WTC11 (cell line): ENCODE measurements at regions not wholly inside any gene's neighbourhood (a gene's known extent, or its start where the extent isn't known, plus 50 kb on each side); places are given as distances from the start of the nearest gene placed in this dataset.

Source experiments
- ATAC-seq: fragments of 200-7000 bp; cut with Tn5 transposase; 2 replicates; pipeline ENCODE4 v1.10.0; 2021; ENCODE audit warnings: mild to moderate bottlenecking, moderate library complexity
- CTCF ChIA-PET: fragments of 300-600 bp; sonication (Branson Sonifier 250); formaldehyde crosslinking; loops from one replicate; lab custom pipeline; 2021; ENCODE audit warnings: antibody characterized with exemption; lab: Charles Lee
- POLR2A ChIA-PET: fragments of 350-600 bp; sonication (Branson Sonifier 250); formaldehyde crosslinking; loops from one replicate; lab custom pipeline; 2021; ENCODE audit warnings: antibody characterized with exemption; lab: Charles Lee
- DNase-seq: peaks from one replicate; pipeline ENCODE4 v3.0.0; 2021; ENCODE audit warnings: low spot score
- H3K27ac Mint-ChIP-seq: 2 replicates; pipeline ENCODE4 v1.8.0; 2021; ENCODE audit warnings: mixed read lengths
- H3K27me3 Mint-ChIP-seq: 2 replicates; pipeline ENCODE4 v1.8.0; 2021; ENCODE audit warnings: low read depth, mild to moderate bottlenecking, moderate library complexity, mixed read lengths
- H3K36me3 Mint-ChIP-seq: 2 replicates; pipeline ENCODE4 v1.8.0; 2021; ENCODE audit warnings: mixed read lengths
- H3K4me1 Mint-ChIP-seq: 2 replicates; pipeline ENCODE4 v1.8.0; 2022; ENCODE audit warnings: mixed read lengths
- H3K4me3 Mint-ChIP-seq: 2 replicates; pipeline ENCODE4 v1.8.0; 2021; ENCODE audit warnings: mild to moderate bottlenecking, moderate library complexity, mixed read lengths
- H3K9me3 Mint-ChIP-seq: 2 replicates; pipeline ENCODE4 v1.8.0; 2021; ENCODE audit warnings: mixed read lengths
- ESRRA ChIP-seq: sonication (generic); formaldehyde crosslinking; IDR thresholded peaks from 2 replicates; pipeline ENCODE4 v1.8.1; 2022; ENCODE audit warnings: mild to moderate bottlenecking, missing genetic modification reagents, borderline replicate concordance
- FOXP1 ChIP-seq: sonication (generic); formaldehyde crosslinking; IDR thresholded peaks from 2 replicates; pipeline ENCODE4 v1.8.0; 2022; ENCODE audit warnings: missing genetic modification reagents, mild to moderate bottlenecking, moderate library complexity, borderline replicate concordance
- GRHL2 ChIP-seq: fragments of 250-450 bp; sonication (Bioruptor Pico); IDR thresholded peaks from 2 replicates; pipeline ENCODE4 v1.8.0; 2022; ENCODE audit warnings: mild to moderate bottlenecking, moderate library complexity; ENCODE audit not compliant: insufficient replicate concordance, severe bottlenecking
- HMGA2 ChIP-seq: fragments of 250-450 bp; sonication (Bioruptor Pico); IDR thresholded peaks from 2 replicates; pipeline ENCODE4 v1.4.0; 2021; ENCODE audit warnings: mild to moderate bottlenecking, moderate library complexity
- IRF2 ChIP-seq: sonication (generic); formaldehyde crosslinking; IDR thresholded peaks from 2 replicates; pipeline ENCODE4 v1.8.0; 2022; ENCODE audit warnings: low read depth, missing genetic modification reagents, borderline replicate concordance
- NFATC4 ChIP-seq: fragments of 250-450 bp; sonication (Bioruptor Pico); IDR thresholded peaks from 2 replicates; pipeline ENCODE4 v1.9.0; 2021; ENCODE audit warnings: mild to moderate bottlenecking
- NR2C2 ChIP-seq: sonication (generic); formaldehyde crosslinking; IDR thresholded peaks from 2 replicates; pipeline ENCODE4 v1.8.0; 2022; ENCODE audit warnings: mild to moderate bottlenecking, missing genetic modification reagents
- NR3C1 ChIP-seq: sonication (generic); formaldehyde crosslinking; conservative IDR thresholded peaks from 2 replicates; pipeline ENCODE4 v1.8.1; 2023; ENCODE audit warnings: low read depth, mild to moderate bottlenecking, missing genetic modification reagents
- SOX15 ChIP-seq: fragments of 250-450 bp; sonication (Bioruptor Pico); IDR thresholded peaks from 2 replicates; pipeline ENCODE4 v1.9.0; 2021; ENCODE audit warnings: mild to moderate bottlenecking
- ZBTB21 ChIP-seq: sonication (generic); formaldehyde crosslinking; IDR thresholded peaks from 2 replicates; pipeline ENCODE4 v1.8.1; 2023; ENCODE audit warnings: mild to moderate bottlenecking, missing genetic modification reagents, borderline replicate concordance
- ZNF138 ChIP-seq: sonication (generic); formaldehyde crosslinking; conservative IDR thresholded peaks from 2 replicates; pipeline ENCODE4 v1.8.1; 2022; ENCODE audit warnings: mild to moderate bottlenecking, moderate library complexity, missing genetic modification reagents
- ZNF263 ChIP-seq: sonication (generic); formaldehyde crosslinking; IDR thresholded peaks from 2 replicates; pipeline ENCODE4 v1.8.1; 2022; ENCODE audit warnings: low read depth, mild to moderate bottlenecking, moderate library complexity, missing genetic modification reagents
- TF ChIP-seq, protein P1 (sequence below): fragments of 250-450 bp; sonication (Bioruptor Pico); IDR thresholded peaks from 2 replicates; pipeline ENCODE4 v1.8.0; 2021; ENCODE audit warnings: mild to moderate bottlenecking
- TF ChIP-seq, protein P2 (sequence below): sonication (generic); formaldehyde crosslinking; IDR thresholded peaks from 2 replicates; pipeline ENCODE4 v1.8.1; 2022; ENCODE audit warnings: mild to moderate bottlenecking, missing genetic modification reagents, moderate library complexity, borderline replicate concordance
- TF ChIP-seq, protein P3 (sequence below): sonication (generic); formaldehyde crosslinking; IDR thresholded peaks from 2 replicates; pipeline ENCODE4 v1.8.1; 2023; ENCODE audit warnings: mild to moderate bottlenecking, missing genetic modification reagents, borderline replicate concordance
- TF ChIP-seq, protein P4 (sequence below): sonication (generic); formaldehyde crosslinking; IDR thresholded peaks from 2 replicates; pipeline ENCODE4 v1.8.0; 2022; ENCODE audit warnings: missing genetic modification reagents
- TF ChIP-seq, protein P5 (sequence below): sonication (generic); formaldehyde crosslinking; IDR thresholded peaks from 2 replicates; pipeline ENCODE4 v1.8.1; 2023; ENCODE audit warnings: mild to moderate bottlenecking, missing genetic modification reagents, moderate library complexity

DNA sequence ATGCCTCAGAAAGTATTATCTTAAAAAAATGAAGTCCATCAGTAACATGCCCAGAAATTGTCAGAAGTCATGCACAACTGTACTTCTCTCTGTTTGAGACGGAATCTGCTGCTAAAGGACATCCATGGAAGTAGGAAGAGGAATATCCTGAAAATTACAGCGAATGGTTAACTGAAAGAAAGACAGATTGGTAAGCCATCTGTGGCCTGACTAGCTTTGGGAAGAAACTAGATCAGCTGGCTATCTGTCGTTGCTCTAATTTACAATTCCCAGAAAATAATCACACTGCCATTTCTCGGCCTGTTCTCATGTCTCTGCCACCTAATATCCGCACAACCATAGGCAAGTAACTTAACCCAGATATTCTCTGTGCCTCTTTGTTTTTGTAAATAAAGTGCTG is 496.5 kb downstream of the PCDH19 start:
- Mint-ChIP-seq H3K9me3 (no peaks in the 10 kb centered on the region), H3K4me3 (no peak overlapping the region), H3K36me3 (no peaks in the 10 kb centered on the region), H3K27ac (no peak overlapping the region), H3K27me3 (no peaks in the 10 kb centered on the region), H3K4me1 (no peaks in the 10 kb centered on the region)
- no peak for DNase-seq
- CTCF ChIA-PET = no interaction called here
- ATAC-seq = no peak
- TF ChIP-seq ZNF138 (CRISPR knock-in tag) = no peak
- TF ChIP-seq NR3C1 = no peak
- POLR2A ChIA-PET = no interaction called here

DNA sequence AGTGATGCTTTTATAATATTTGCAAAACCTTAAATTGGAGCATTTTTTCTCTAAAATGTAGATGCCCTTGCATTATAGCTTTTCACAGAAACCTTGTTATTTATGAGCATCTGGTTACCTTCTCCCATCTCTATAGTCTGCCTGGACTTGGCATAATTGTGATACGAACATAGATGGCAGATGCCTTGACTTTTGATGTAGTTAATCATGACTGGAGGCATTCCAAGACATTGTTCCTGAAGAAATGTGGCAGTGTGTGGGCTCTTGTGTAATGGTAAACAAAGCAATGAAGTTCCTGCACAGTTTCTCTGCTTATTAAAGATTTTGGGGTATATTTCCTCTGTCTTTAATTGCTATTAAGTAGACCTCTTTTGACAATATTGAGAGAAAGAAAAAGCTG is 500.1 kb downstream of the PCDH19 start:
- Mint-ChIP-seq H3K27me3 (no peaks in the 10 kb centered on the region), H3K4me1 (0 out of 2 replicates have a peak, but pooled peaks cover 2% of the 10 kb centered on the region), H3K9me3 (no peaks in the 10 kb centered on the region), H3K4me3 (no peak overlapping the region), H3K36me3 (no peaks in the 10 kb centered on the region), H3K27ac (no peak overlapping the region)
- DNase-seq = no peak
- ChIA-PET POLR2A (no interaction called here), CTCF (no interaction called here)
- TF ChIP-seq, protein P1, sequence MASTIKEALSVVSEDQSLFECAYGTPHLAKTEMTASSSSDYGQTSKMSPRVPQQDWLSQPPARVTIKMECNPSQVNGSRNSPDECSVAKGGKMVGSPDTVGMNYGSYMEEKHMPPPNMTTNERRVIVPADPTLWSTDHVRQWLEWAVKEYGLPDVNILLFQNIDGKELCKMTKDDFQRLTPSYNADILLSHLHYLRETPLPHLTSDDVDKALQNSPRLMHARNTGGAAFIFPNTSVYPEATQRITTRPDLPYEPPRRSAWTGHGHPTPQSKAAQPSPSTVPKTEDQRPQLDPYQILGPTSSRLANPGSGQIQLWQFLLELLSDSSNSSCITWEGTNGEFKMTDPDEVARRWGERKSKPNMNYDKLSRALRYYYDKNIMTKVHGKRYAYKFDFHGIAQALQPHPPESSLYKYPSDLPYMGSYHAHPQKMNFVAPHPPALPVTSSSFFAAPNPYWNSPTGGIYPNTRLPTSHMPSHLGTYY = no peak
- TF ChIP-seq HMGA2 (CRISPR knock-in tag) = no peak
- TF ChIP-seq ZNF263 (CRISPR knock-in tag) = no peak
- no peak for TF ChIP-seq ESRRA (CRISPR knock-in tag)
- TF ChIP-seq IRF2 = no peak
- ATAC-seq = no peak

DNA sequence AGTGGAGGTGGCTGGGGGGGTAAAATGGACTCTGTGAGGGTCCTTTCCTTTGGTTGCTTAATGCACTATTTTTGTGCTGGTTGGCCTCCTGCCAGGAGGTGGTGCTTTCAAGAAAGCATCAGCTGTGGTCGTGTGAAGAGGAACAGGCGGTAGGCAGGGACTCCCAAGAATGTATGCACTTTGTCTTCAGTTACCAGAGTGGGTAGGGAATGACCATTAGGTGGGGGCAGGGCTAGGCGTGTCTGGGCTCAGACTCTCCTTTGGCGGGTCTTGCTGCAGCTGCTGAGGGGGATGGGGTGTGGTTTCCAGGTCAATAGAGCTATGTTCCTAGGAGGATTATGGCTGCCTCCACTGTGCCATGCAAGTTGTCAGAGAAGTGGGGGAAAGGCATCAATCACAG is 509.0 kb downstream of the PCDH19 start:
- Mint-ChIP-seq H3K27me3 (no peaks in the 10 kb centered on the region), H3K4me3 (no peak overlapping the region), H3K27ac (no peak overlapping the region), H3K4me1 (no peaks in the 10 kb centered on the region), H3K36me3 (no peaks in the 10 kb centered on the region), H3K9me3 (peaks cover 11% of the 10 kb centered on the region)
- ATAC-seq (no peak), DNase-seq (no peak)
- no peak for TF ChIP-seq ZBTB21
- no peak for TF ChIP-seq NR2C2
- TF ChIP-seq GRHL2 (CRISPR knock-in tag) = no peak
- TF ChIP-seq, protein P2, sequence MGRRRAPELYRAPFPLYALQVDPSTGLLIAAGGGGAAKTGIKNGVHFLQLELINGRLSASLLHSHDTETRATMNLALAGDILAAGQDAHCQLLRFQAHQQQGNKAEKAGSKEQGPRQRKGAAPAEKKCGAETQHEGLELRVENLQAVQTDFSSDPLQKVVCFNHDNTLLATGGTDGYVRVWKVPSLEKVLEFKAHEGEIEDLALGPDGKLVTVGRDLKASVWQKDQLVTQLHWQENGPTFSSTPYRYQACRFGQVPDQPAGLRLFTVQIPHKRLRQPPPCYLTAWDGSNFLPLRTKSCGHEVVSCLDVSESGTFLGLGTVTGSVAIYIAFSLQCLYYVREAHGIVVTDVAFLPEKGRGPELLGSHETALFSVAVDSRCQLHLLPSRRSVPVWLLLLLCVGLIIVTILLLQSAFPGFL (CRISPR knock-in tag) = no peak
- no peak for TF ChIP-seq FOXP1 (CRISPR knock-in tag)
- CTCF ChIA-PET = no interaction called here
- POLR2A ChIA-PET = no interaction called here

DNA sequence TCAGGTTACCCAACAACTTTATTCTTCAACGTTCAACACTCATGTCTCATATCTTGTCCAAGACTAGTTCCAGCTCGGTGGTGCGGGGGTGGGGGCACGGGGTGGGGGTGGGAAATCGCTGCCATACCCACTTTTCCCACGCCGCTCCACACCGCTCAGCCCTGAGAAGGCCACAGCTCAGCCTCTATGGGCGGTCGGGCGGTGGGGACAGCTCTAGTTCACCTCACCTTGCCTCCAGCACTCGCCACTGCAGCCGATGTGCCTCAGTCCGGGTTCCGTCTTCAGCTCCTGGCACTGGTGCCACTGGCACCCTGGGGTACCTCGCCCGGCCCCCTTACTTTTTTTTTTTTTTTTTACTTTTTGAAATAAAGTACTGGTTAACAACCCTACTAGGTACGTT is 522.2 kb downstream of the PCDH19 start:
- ChIA-PET CTCF (no interaction called here), POLR2A (no interaction called here)
- ATAC-seq = no peak
- no peak overlapping the region for H3K27ac Mint-ChIP-seq
- no peaks in the 10 kb centered on the region; the same call in 1 of the 2 replicates for H3K27me3 Mint-ChIP-seq
- H3K4me1 Mint-ChIP-seq = no peaks in the 10 kb centered on the region
- H3K4me3 Mint-ChIP-seq = no peak overlapping the region
- TF ChIP-seq NFATC4 (CRISPR knock-in tag) (no peak), SOX15 (CRISPR knock-in tag) (no peak)
- no peak for DNase-seq
- H3K9me3 Mint-ChIP-seq = no peaks in the 10 kb centered on the region
- no peaks in the 10 kb centered on the region for H3K36me3 Mint-ChIP-seq

DNA sequence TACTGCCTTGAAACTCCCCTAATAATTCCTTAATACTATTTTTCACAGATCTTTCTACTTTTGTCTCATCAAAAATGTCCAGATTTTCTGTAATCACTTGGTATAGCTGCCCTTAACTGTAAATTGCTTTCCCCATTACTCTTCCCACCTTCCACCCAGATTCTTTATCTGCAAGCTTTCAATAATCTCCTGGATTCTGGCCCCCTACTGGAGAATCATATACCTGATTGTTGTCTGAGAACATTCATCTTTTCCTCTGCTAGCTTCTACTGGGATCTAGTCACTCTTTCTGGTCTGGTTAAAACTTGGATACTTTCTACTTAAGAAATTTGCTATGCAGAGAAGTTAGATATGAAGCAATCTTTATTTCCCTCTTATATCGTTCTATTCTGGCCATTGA is 552.6 kb downstream of the PCDH19 start:
- no peak overlapping the region for H3K4me3 Mint-ChIP-seq
- ChIA-PET POLR2A (no interaction called here), CTCF (interaction anchor here (1.0 to 1.2 kb wide), 4 partner anchors 9 to 590 kb away, joined by 3 to 4 read pairs (median 4); no protein-coding TSS in a partner anchor)
- no peaks in the 10 kb centered on the region for H3K9me3 Mint-ChIP-seq
- no peak for ATAC-seq
- no peak overlapping the region for H3K27ac Mint-ChIP-seq
- H3K36me3 Mint-ChIP-seq = no peaks in the 10 kb centered on the region
- DNase-seq = no peak
- no peaks in the 10 kb centered on the region for H3K4me1 Mint-ChIP-seq
- H3K27me3 Mint-ChIP-seq = no peaks in the 10 kb centered on the region
- TF ChIP-seq NFATC4 (CRISPR knock-in tag) = no peak
- TF ChIP-seq, protein P3, sequence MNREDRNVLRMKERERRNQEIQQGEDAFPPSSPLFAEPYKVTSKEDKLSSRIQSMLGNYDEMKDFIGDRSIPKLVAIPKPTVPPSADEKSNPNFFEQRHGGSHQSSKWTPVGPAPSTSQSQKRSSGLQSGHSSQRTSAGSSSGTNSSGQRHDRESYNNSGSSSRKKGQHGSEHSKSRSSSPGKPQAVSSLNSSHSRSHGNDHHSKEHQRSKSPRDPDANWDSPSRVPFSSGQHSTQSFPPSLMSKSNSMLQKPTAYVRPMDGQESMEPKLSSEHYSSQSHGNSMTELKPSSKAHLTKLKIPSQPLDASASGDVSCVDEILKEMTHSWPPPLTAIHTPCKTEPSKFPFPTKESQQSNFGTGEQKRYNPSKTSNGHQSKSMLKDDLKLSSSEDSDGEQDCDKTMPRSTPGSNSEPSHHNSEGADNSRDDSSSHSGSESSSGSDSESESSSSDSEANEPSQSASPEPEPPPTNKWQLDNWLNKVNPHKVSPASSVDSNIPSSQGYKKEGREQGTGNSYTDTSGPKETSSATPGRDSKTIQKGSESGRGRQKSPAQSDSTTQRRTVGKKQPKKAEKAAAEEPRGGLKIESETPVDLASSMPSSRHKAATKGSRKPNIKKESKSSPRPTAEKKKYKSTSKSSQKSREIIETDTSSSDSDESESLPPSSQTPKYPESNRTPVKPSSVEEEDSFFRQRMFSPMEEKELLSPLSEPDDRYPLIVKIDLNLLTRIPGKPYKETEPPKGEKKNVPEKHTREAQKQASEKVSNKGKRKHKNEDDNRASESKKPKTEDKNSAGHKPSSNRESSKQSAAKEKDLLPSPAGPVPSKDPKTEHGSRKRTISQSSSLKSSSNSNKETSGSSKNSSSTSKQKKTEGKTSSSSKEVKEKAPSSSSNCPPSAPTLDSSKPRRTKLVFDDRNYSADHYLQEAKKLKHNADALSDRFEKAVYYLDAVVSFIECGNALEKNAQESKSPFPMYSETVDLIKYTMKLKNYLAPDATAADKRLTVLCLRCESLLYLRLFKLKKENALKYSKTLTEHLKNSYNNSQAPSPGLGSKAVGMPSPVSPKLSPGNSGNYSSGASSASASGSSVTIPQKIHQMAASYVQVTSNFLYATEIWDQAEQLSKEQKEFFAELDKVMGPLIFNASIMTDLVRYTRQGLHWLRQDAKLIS = no peak
- TF ChIP-seq, protein P4, sequence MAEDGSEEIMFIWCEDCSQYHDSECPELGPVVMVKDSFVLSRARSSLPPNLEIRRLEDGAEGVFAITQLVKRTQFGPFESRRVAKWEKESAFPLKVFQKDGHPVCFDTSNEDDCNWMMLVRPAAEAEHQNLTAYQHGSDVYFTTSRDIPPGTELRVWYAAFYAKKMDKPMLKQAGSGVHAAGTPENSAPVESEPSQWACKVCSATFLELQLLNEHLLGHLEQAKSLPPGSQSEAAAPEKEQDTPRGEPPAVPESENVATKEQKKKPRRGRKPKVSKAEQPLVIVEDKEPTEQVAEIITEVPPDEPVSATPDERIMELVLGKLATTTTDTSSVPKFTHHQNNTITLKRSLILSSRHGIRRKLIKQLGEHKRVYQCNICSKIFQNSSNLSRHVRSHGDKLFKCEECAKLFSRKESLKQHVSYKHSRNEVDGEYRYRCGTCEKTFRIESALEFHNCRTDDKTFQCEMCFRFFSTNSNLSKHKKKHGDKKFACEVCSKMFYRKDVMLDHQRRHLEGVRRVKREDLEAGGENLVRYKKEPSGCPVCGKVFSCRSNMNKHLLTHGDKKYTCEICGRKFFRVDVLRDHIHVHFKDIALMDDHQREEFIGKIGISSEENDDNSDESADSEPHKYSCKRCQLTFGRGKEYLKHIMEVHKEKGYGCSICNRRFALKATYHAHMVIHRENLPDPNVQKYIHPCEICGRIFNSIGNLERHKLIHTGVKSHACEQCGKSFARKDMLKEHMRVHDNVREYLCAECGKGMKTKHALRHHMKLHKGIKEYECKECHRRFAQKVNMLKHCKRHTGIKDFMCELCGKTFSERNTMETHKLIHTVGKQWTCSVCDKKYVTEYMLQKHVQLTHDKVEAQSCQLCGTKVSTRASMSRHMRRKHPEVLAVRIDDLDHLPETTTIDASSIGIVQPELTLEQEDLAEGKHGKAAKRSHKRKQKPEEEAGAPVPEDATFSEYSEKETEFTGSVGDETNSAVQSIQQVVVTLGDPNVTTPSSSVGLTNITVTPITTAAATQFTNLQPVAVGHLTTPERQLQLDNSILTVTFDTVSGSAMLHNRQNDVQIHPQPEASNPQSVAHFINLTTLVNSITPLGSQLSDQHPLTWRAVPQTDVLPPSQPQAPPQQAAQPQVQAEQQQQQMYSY (CRISPR knock-in tag) = no peak
- TF ChIP-seq, protein P5, sequence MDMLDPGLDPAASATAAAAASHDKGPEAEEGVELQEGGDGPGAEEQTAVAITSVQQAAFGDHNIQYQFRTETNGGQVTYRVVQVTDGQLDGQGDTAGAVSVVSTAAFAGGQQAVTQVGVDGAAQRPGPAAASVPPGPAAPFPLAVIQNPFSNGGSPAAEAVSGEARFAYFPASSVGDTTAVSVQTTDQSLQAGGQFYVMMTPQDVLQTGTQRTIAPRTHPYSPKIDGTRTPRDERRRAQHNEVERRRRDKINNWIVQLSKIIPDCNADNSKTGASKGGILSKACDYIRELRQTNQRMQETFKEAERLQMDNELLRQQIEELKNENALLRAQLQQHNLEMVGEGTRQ (CRISPR knock-in tag) = no peak
